H9 (cell line): ENCODE measurements at regions not wholly inside any gene's neighbourhood (a gene's known extent, or its start where the extent isn't known, plus 50 kb on each side); places are given as distances from the start of the nearest gene placed in this dataset.

ENCODE experiments used
- DNase-seq: peaks from one replicate; pipeline ENCODE4 v3.0.0-alpha.2; 2017
- H2AFZ ChIP-seq: one replicate; pipeline ENCODE4 v1.6.1; 2013; ENCODE audit warnings: mild to moderate bottlenecking, low read length, control low read depth, moderate library complexity
- H2AK5ac ChIP-seq: 2 replicates; pipeline ENCODE4 v1.6.1; 2013; ENCODE audit warnings: low read length, control low read depth, mixed read lengths; ENCODE audit not compliant: insufficient read length
- H2BK120ac ChIP-seq: one replicate; pipeline ENCODE4 v1.6.1; 2013; ENCODE audit warnings: low read depth, mild to moderate bottlenecking, low read length, control low read depth, inconsistent platforms; ENCODE audit not compliant: poor library complexity, severe bottlenecking
- H2BK12ac ChIP-seq: 2 replicates; pipeline ENCODE4 v1.6.1; 2013; ENCODE audit warnings: low read length, control low read depth, mixed read lengths, low read depth; ENCODE audit not compliant: insufficient read length
- H2BK15ac ChIP-seq: 2 replicates; pipeline ENCODE4 v1.6.1; 2013; ENCODE audit warnings: low read depth, low read length, control low read depth
- H2BK20ac ChIP-seq: one replicate; pipeline ENCODE4 v1.6.1; 2013; ENCODE audit warnings: low read depth, mild to moderate bottlenecking, low read length, control low read depth, inconsistent platforms; ENCODE audit not compliant: poor library complexity, severe bottlenecking
- H2BK5ac ChIP-seq: 2 replicates; pipeline ENCODE4 v1.6.1; 2013; ENCODE audit warnings: low read length, control low read depth, mixed read lengths; ENCODE audit not compliant: insufficient read length
- H3K14ac ChIP-seq: 2 replicates; pipeline ENCODE4 v1.6.1; 2013; ENCODE audit warnings: low read length, control low read depth; ENCODE audit not compliant: insufficient read depth
- H3K18ac ChIP-seq: 2 replicates; pipeline ENCODE4 v1.6.1; 2013; ENCODE audit warnings: low read depth, mild to moderate bottlenecking, mixed read lengths, low read length, control low read depth; ENCODE audit not compliant: insufficient read length
- H3K23ac ChIP-seq: 2 replicates; pipeline ENCODE4 v1.6.1; 2013; ENCODE audit warnings: low read length, control low read depth, mixed read lengths, low read depth; ENCODE audit not compliant: insufficient read length
- H3K23me2 ChIP-seq: 2 replicates; pipeline ENCODE4 v1.6.1; 2013; ENCODE audit warnings: low read depth, mild to moderate bottlenecking, mixed read lengths, low read length, control low read depth; ENCODE audit not compliant: insufficient read length, poor library complexity, severe bottlenecking
- H3K27ac ChIP-seq: 2 replicates; pipeline ENCODE4 v1.5.1; 2013; ENCODE audit warnings: low read length, control low read depth, mixed read lengths, low read depth; ENCODE audit not compliant: insufficient read length
- H3K27me3 ChIP-seq: 2 replicates; pipeline ENCODE4 v1.6.1; 2013; ENCODE audit warnings: low read length, control low read depth, inconsistent platforms; ENCODE audit not compliant: insufficient read depth
- H3K4ac ChIP-seq: 2 replicates; pipeline ENCODE4 v1.6.1; 2013; ENCODE audit warnings: low read depth, mild to moderate bottlenecking, control low read depth, inconsistent platforms, low read length, moderate library complexity
- H3K4me1 ChIP-seq: 2 replicates; pipeline ENCODE4 v1.6.1; 2013; ENCODE audit warnings: low read length, control low read depth, inconsistent platforms; ENCODE audit not compliant: insufficient read depth
- H3K4me2 ChIP-seq: 2 replicates; pipeline ENCODE4 v1.6.1; 2013; ENCODE audit warnings: low read length, control low read depth, mixed read lengths; ENCODE audit not compliant: insufficient read length, insufficient read depth
- H3K56ac ChIP-seq: 2 replicates; pipeline ENCODE4 v1.6.1; 2013; ENCODE audit warnings: low read depth, mild to moderate bottlenecking, mixed read lengths, low read length, control low read depth; ENCODE audit not compliant: insufficient read length
- H3K79me1 ChIP-seq: 2 replicates; pipeline ENCODE4 v1.6.1; 2013; ENCODE audit warnings: low read depth, mild to moderate bottlenecking, moderate library complexity, low read length, control low read depth, inconsistent platforms; ENCODE audit not compliant: insufficient read depth, poor library complexity, severe bottlenecking
- H3K79me2 ChIP-seq: 2 replicates; pipeline ENCODE4 v1.6.1; 2013; ENCODE audit warnings: low read length, control low read depth, inconsistent platforms; ENCODE audit not compliant: insufficient read depth
- H3K9ac ChIP-seq: 2 replicates; pipeline ENCODE4 v1.6.1; 2013; ENCODE audit warnings: low read length, control low read depth, mixed read lengths; ENCODE audit not compliant: insufficient read length; ENCODE audit errors: extremely low read depth
- H3K9me3 ChIP-seq: one replicate; pipeline ENCODE4 v1.6.1; 2013; ENCODE audit warnings: low read depth, low read length, inconsistent platforms; ENCODE audit not compliant: control insufficient read depth
- H3T11ph ChIP-seq: one replicate; pipeline ENCODE4 v1.6.1; 2013; ENCODE audit warnings: mild to moderate bottlenecking, low read length, control low read depth, inconsistent platforms
- H4K20me1 ChIP-seq: one replicate; pipeline ENCODE4 v1.6.1; 2013; ENCODE audit not compliant: control insufficient read depth, insufficient read length, insufficient read depth
- H4K5ac ChIP-seq: 2 replicates; pipeline ENCODE4 v1.6.1; 2013; ENCODE audit warnings: low read depth, mild to moderate bottlenecking, mixed read lengths, low read length, control low read depth; ENCODE audit not compliant: insufficient read length
- H4K8ac ChIP-seq: replicated peaks from 2 replicates; pipeline ENCODE4 v1.6.1; 2013; ENCODE audit warnings: low read length, control low read depth, mixed read lengths, low read depth; ENCODE audit not compliant: insufficient read length
- H4K91ac ChIP-seq: 2 replicates; pipeline ENCODE4 v1.6.1; 2013; ENCODE audit warnings: low read depth, mild to moderate bottlenecking, moderate library complexity, mixed read lengths, low read length, control low read depth; ENCODE audit not compliant: insufficient read length
- H3K27ac Mint-ChIP-seq, 3 experiments: 2 replicates in 2 of 3; 3 replicates in 1 of 3; pipeline ENCODE4 v1.8.0; 2020 to 2021; ENCODE audit warnings: mixed read lengths in 3 of 3, mild to moderate bottlenecking in 1 of 3, moderate library complexity in 1 of 3
- H3K27me3 Mint-ChIP-seq: 2 replicates; pipeline ENCODE4 v1.8.0; 2021; ENCODE audit warnings: low read depth, mild to moderate bottlenecking, moderate library complexity, mixed read lengths
- H3K36me3 Mint-ChIP-seq, 3 experiments: 2 replicates in 2 of 3; 3 replicates in 1 of 3; pipeline ENCODE4 v1.8.0; 2020 to 2021; ENCODE audit warnings: low read depth in 3 of 3, mixed read lengths in 3 of 3; ENCODE audit not compliant: insufficient read depth in 1 of 3
- H3K4me1 Mint-ChIP-seq, 2 experiments: 2 replicates each; pipeline ENCODE4 v1.8.0; 2020; ENCODE audit warnings: mixed read lengths in 2 of 2
- H3K4me3 Mint-ChIP-seq, 2 experiments: 2 replicates in 1 of 2; 3 replicates in 1 of 2; pipeline ENCODE4 v1.8.0; 2020 to 2021; ENCODE audit warnings: mild to moderate bottlenecking in 2 of 2, mixed read lengths in 2 of 2, moderate library complexity in 1 of 2
- H3K9me3 Mint-ChIP-seq, 2 experiments: 2 replicates in 1 of 2; 3 replicates in 1 of 2; pipeline ENCODE4 v1.8.0; 2020; ENCODE audit warnings: mild to moderate bottlenecking in 2 of 2, mixed read lengths in 2 of 2, moderate library complexity in 1 of 2
- CTCF ChIP-seq: fragments of 200-600 bp; sonication (generic); conservative IDR thresholded peaks from 3 replicates; pipeline ENCODE4 v1.8.0; 2021; ENCODE audit warnings: antibody characterized with exemption, mild to moderate bottlenecking
- WGBS: extraction: QIAGEN DNeasy Blood & Tissue Kit; methylation state at CpG from one replicate; pipeline ENCODE4 v1.1.7; 2013; ENCODE audit warnings: missing lambda C conversion rate, low lambda C conversion rate, mixed read lengths; ENCODE audit not compliant: insufficient read length; ENCODE audit errors: extremely low coverage; 5-methylcytosine and 5-hydroxymethylcytosine counted together

DNA sequence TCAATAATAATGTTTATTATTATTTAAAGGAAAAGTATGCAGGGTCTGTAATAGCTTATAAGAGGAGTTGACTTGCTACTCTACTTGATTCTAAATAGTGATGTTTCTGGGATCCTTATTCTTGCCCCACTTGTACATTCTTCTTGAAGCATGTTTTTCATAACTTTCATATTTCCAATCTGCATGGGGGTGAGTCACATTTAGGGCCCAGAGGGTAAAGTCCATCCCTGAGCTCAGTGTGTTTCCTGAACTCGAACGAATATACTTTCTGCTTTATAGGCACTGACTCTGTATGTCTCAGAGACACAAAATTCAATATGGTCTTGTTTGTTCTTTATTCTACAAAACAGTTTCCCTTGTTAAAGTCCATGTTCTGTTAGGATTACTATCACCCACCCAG is 61.0 kb upstream of the SMIM30 start:
- Histone ChIP-seq H3K23ac (no peak overlapping the region), H3K4ac (no peak overlapping the region), H3K23me2 (no peaks in the 10 kb centered on the region), H3K27me3 (no peaks in the 10 kb centered on the region; the same call in 1 of the 2 replicates), H3T11ph (no peak overlapping the region), H3K9me3 (no peaks in the 10 kb centered on the region), H4K5ac (no peak overlapping the region), H3K79me1 (no peaks in the 10 kb centered on the region), H2BK120ac (no peak overlapping the region), H3K9ac (no peak overlapping the region), H3K4me2 (no peak overlapping the region), H2BK20ac (no peak overlapping the region), H2BK12ac (no peak overlapping the region), H2BK5ac (no peak overlapping the region), H3K14ac (no peak overlapping the region), H3K4me1 (no peaks in the 10 kb centered on the region), H3K79me2 (no peaks in the 10 kb centered on the region), H2AK5ac (no peak overlapping the region), H4K91ac (no peak overlapping the region), H4K8ac (no peak overlapping the region), H3K18ac (no peak overlapping the region), H4K20me1 (no peaks in the 10 kb centered on the region), H3K56ac (no peak overlapping the region), H3K27ac (no peak overlapping the region), H2BK15ac (no peak overlapping the region), H2AFZ (no peak overlapping the region)
- no peak for TF ChIP-seq CTCF
- H3K27ac Mint-ChIP-seq, result no peak overlapping the region
- WGBS, result no CpG with 5 or more reads among the region's 2 CpGs
- no peak overlapping the region for H3K4me3 Mint-ChIP-seq
- no peaks in the 10 kb centered on the region for H3K9me3 Mint-ChIP-seq
- peaks cover 11% of the 10 kb centered on the region for H3K27me3 Mint-ChIP-seq
- no peaks in the 10 kb centered on the region for H3K4me1 Mint-ChIP-seq
- H3K36me3 Mint-ChIP-seq, result no peaks in the 10 kb centered on the region
- no peak for DNase-seq
